ENCODE measurements at regions not wholly inside any gene's neighbourhood (a gene's known extent, or its start where the extent isn't known, plus 50 kb on each side); places are given as distances from the start of the nearest gene placed in this dataset.

- TF ChIP-seq CTCF (IDR thresholded peaks at IDR 0.05; ENCODE audit: borderline replicate concordance, insufficient read depth, low read depth, low read length): no peak
Observed at GRCh38 chr4:152269448-152270191, 266.3 kb downstream of the FBXW7 start.

GRCh38 chr4:152267811-152268210 is 268.1 kb downstream of the FBXW7 start:
- H3K4me3 ChIP-seq (ENCODE audit: low read depth, low read length): no peak overlapping the region
- TF ChIP-seq CTCF (IDR thresholded peaks at IDR 0.05; ENCODE audit: borderline replicate concordance, insufficient read depth, low read depth, low read length): no peak

More at GRCh38 chr4:152269448-152270191, 266.3 kb downstream of the FBXW7 start:
- H3K4me3 ChIP-seq (ENCODE audit: low read depth, low read length): no peak overlapping the region

- no peak for TF ChIP-seq CTCF (IDR thresholded peaks at IDR 0.05; ENCODE audit: borderline replicate concordance, insufficient read depth, low read depth, low read length)
- no peak overlapping the region for H3K4me3 ChIP-seq (ENCODE audit: low read depth, low read length)
Observed at GRCh38 chr4:152266831-152267480, 268.9 kb downstream of the FBXW7 start.

GRCh38 chr4:152265149-152265621 is 270.7 kb downstream of the FBXW7 start:
- TF ChIP-seq CTCF (IDR thresholded peaks at IDR 0.05; ENCODE audit: borderline replicate concordance, insufficient read depth, low read depth, low read length): no peak

GRCh38 chr4:152264106-152264505 is 271.8 kb downstream of the FBXW7 start:
- TF ChIP-seq CTCF (IDR thresholded peaks at IDR 0.05; ENCODE audit: borderline replicate concordance, insufficient read depth, low read depth, low read length): no peak

More at GRCh38 chr4:152265149-152265621, 270.7 kb downstream of the FBXW7 start:
- no peak overlapping the region for H3K4me3 ChIP-seq (ENCODE audit: low read depth, low read length)

GRCh38 chr4:152259866-152260265 is 276.0 kb downstream of the FBXW7 start:
- H3K4me3 ChIP-seq (ENCODE audit: low read depth, low read length): no peak overlapping the region
- TF ChIP-seq CTCF (IDR thresholded peaks at IDR 0.05; ENCODE audit: borderline replicate concordance, insufficient read depth, low read depth, low read length): no peak

More at GRCh38 chr4:152264106-152264505, 271.8 kb downstream of the FBXW7 start:
- no peak overlapping the region for H3K4me3 ChIP-seq (ENCODE audit: low read depth, low read length)

Measured in GM12875 (cell line).